CD4-positive, CD25-positive, alpha-beta regulatory T cell (primary cell): ENCODE measurements at regions not wholly inside any gene's neighbourhood (a gene's known extent, or its start where the extent isn't known, plus 50 kb on each side); places are given as distances from the start of the nearest gene placed in this dataset.
A peak's percentile ranks its signal among the peaks of the same experiment; 100 is the strongest.
"Not testable (repeated sequence)": the region's sequence is repeated elsewhere in the genome, so short reads cannot be mapped to it uniquely, and the experiment has no call there.

Source experiments
- ATAC-seq, 2 donors: fragments of 150-1000 bp; cut with Tn5 transposase; one replicate each; pipeline ENCODE4 v1.10.0; 2021; ENCODE audit warnings: low read depth in 2 of 2, moderate number of reproducible peaks in 2 of 2, moderate library complexity in 1 of 2
- DNase-seq, 3 donors: peaks; one replicate each; pipeline versions ENCODE4 v3.0.0 to v3.0.0-alpha.2; 2012 to 2022; ENCODE audit warnings: mixed read lengths in 1 of 3
- H3K27ac ChIP-seq: one replicate; pipeline ENCODE4 v1.7.0; 2013; ENCODE audit warnings: mild to moderate bottlenecking, low read length; ENCODE audit not compliant: insufficient read depth, poor library complexity, severe bottlenecking
- H3K27me3 ChIP-seq: one replicate; pipeline ENCODE4 v1.7.0; 2013; ENCODE audit warnings: low read length; ENCODE audit not compliant: control insufficient read depth, insufficient read depth
- H3K36me3 ChIP-seq: one replicate; pipeline ENCODE4 v1.7.0; 2013; ENCODE audit warnings: mild to moderate bottlenecking, low read length, moderate library complexity; ENCODE audit not compliant: control insufficient read depth, insufficient read depth
- H3K4me1 ChIP-seq: 2 replicates; pipeline ENCODE4 v1.7.0; 2013; ENCODE audit warnings: mild to moderate bottlenecking, low read length; ENCODE audit not compliant: insufficient read depth, control insufficient read depth, poor library complexity, severe bottlenecking
- H3K4me3 ChIP-seq: one replicate; pipeline ENCODE4 v1.7.0; 2013; ENCODE audit warnings: low read depth, mild to moderate bottlenecking, low read length, moderate library complexity
- H3K9me3 ChIP-seq, 2 experiments: 1 replicate in 1 of 2; 2 replicates in 1 of 2; pipeline ENCODE4 v1.7.0; 2013; ENCODE audit warnings: low read length in 2 of 2, mild to moderate bottlenecking in 1 of 2, moderate library complexity in 1 of 2; ENCODE audit not compliant: control insufficient read depth in 2 of 2
- H3K27ac Mint-ChIP-seq, 3 donors: one replicate each; pipeline ENCODE4 v1.8.0; 2020 to 2022; ENCODE audit warnings: mild to moderate bottlenecking in 3 of 3, mixed read lengths in 3 of 3, moderate library complexity in 2 of 3
- H3K27me3 Mint-ChIP-seq: one replicate; pipeline ENCODE4 v1.8.0; 2022; ENCODE audit warnings: mild to moderate bottlenecking, mixed read lengths
- H3K36me3 Mint-ChIP-seq: one replicate; pipeline ENCODE4 v1.8.0; 2020; ENCODE audit warnings: mixed read lengths
- H3K4me1 Mint-ChIP-seq, 4 donors: one replicate each; pipeline ENCODE4 v1.8.0; 2020 to 2022; ENCODE audit warnings: mixed read lengths in 4 of 4, mild to moderate bottlenecking in 1 of 4
- H3K4me3 Mint-ChIP-seq, 4 donors: one replicate each; pipeline ENCODE4 v1.8.0; 2020 to 2022; ENCODE audit warnings: mild to moderate bottlenecking in 4 of 4, mixed read lengths in 4 of 4, moderate library complexity in 3 of 4
- H3K9me3 Mint-ChIP-seq, 7 donors: one replicate each; pipeline ENCODE4 v1.8.0; 2020 to 2022; ENCODE audit warnings: mixed read lengths in 7 of 7, mild to moderate bottlenecking in 3 of 7, moderate library complexity in 2 of 7

DNA sequence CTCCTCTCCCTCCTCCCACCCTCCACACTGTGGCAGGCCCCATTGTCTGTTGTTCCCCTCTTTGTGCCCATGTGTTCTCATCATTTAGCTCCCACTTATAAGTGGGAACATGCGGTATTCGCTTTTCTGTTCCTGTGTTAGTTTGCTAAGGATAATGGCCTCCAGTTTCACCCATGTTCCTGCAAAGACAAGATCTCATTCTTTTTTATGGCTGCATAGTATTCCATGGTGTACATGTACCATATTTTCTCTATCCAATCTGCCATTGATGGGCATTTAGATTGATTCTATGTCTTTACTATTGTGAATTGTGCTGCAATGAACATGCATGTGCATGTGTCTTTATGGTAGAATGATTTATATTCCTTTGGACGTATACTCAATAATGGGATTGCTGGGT, 130.2 kb upstream of the TLE3 start:
- peaks cover 18% of the 10 kb centered on the region in 2 experiments for H3K9me3 ChIP-seq
- not testable (repeated sequence) for H3K4me3 ChIP-seq, H3K4me3 Mint-ChIP-seq, ATAC-seq, H3K4me1 Mint-ChIP-seq, H3K36me3 ChIP-seq, H3K27me3 ChIP-seq, DNase-seq, H3K27ac ChIP-seq, H3K27me3 Mint-ChIP-seq, H3K27ac Mint-ChIP-seq, H3K36me3 Mint-ChIP-seq, H3K4me1 ChIP-seq
- peaks cover 6 to 27% (median 11%) of the 10 kb centered on the region in 7 donors for H3K9me3 Mint-ChIP-seq

- Mint-ChIP-seq H3K27me3 (peaks cover 5% of the 10 kb centered on the region), H3K36me3 (peaks cover 4% of the 10 kb centered on the region), H3K4me1 (peaks cover 0 to 9% (median 3%) of the 10 kb centered on the region in 4 donors), H3K4me3 (no peak overlapping the region), H3K9me3 (peaks cover 5 to 24% (median 11%) of the 10 kb centered on the region in 7 donors), H3K27ac (no peak overlapping the region)
- H3K27me3 ChIP-seq: no peaks in the 10 kb centered on the region
- DNase-seq (no peak), ATAC-seq (no peak)
- H3K4me3 ChIP-seq: no peak overlapping the region
- no peak overlapping the region for H3K27ac ChIP-seq
- no peaks in the 10 kb centered on the region for H3K4me1 ChIP-seq
- H3K36me3 ChIP-seq: no peaks in the 10 kb centered on the region
- peaks cover 18% of the 10 kb centered on the region in 2 experiments for H3K9me3 ChIP-seq
These were observed 129.4 kb upstream of the TLE3 start for GRCh38 chr15:70227147-70227546.

DNA sequence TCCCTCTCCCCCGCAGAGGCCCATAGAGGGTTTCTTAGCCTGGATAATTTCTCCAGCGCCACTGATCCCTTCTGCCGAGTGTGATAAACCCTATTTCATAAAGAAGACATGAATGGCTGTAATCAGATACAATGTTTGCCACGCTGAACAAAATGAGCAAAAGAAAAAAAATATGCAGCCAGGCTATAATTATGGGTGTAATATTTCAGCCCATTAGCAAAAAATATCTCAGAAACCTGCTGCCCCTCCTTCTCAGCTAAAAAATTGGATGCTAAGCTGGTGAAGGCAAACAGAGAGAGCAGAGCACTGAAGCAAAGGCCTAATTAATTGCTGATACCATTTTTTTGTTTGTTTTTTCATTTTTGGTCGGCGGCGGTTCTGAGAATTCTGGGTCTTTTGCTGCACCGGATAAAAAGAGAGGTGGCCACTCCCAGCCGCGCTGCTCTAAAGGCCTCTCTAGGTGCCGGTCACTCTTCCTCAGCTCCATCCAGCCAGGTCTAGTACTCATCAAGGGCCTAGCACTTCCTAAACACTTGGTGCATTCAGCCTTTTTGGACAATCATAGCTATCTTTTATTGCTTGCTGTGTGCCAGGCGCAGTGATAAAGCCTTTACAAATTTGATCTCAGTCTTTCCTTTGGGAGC, 128.7 kb upstream of the TLE3 start:
- peaks cover 4% of the 10 kb centered on the region for H3K36me3 Mint-ChIP-seq
- H3K4me3 Mint-ChIP-seq: no peak overlapping the region
- H3K4me1 Mint-ChIP-seq: peaks cover 0 to 9% (median 3%) of the 10 kb centered on the region in 4 donors
- no peak overlapping the region for H3K27ac Mint-ChIP-seq
- H3K4me3 ChIP-seq: no peak overlapping the region
- no peaks in the 10 kb centered on the region for H3K36me3 ChIP-seq
- H3K9me3 Mint-ChIP-seq: peaks cover 1 to 17% (median 6%) of the 10 kb centered on the region in 7 donors
- peaks cover 12 to 13% of the 10 kb centered on the region in 2 experiments for H3K9me3 ChIP-seq
- H3K27me3 ChIP-seq: no peaks in the 10 kb centered on the region
- no peaks in the 10 kb centered on the region for H3K4me1 ChIP-seq
- DNase-seq (no peak), ATAC-seq (no peak)
- H3K27me3 Mint-ChIP-seq: no peaks in the 10 kb centered on the region
- H3K27ac ChIP-seq: no peak overlapping the region

- Histone ChIP-seq H3K9me3 (peaks cover 3 to 5% of the 10 kb centered on the region in 2 experiments), H3K36me3 (no peaks in the 10 kb centered on the region), H3K4me3 (no peak overlapping the region), H3K27ac (no peak overlapping the region), H3K4me1 (no peaks in the 10 kb centered on the region), H3K27me3 (no peaks in the 10 kb centered on the region)
- Mint-ChIP-seq H3K9me3 (peaks cover 0 to 12% (median 5%) of the 10 kb centered on the region in 7 donors), H3K27me3 (no peaks in the 10 kb centered on the region), H3K4me3 (no peak overlapping the region), H3K4me1 (peaks cover 0 to 9% (median 3%) of the 10 kb centered on the region in 4 donors), H3K36me3 (peaks cover 4% of the 10 kb centered on the region), H3K27ac (no peak overlapping the region)
- DNase-seq (no peak), ATAC-seq (no peak)
These were observed 127.7 kb upstream of the TLE3 start for GRCh38 chr15:70225416-70225815.

DNA sequence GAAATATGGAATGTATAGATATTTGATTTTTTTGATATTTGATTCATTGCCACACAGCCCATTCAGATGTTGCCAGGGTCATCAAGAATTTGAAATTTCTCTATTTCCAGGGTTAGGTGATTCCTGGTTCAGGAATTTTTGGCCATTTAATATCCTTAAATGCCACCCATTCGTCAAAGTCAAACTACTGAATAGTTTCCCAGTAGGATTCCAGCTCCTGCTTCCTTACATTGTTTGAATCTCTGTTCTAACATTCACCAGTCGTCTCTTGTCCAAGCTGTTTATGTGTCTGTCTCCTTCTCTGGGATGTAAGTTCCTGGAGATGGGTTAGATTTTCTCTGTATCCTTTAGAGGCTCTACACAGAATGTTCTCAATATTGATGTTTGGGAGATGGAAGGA, 124.9 kb upstream of the TLE3 start:
- no peak for DNase-seq
- H3K4me3 ChIP-seq: no peak overlapping the region
- no peak overlapping the region for H3K4me3 Mint-ChIP-seq

GRCh38 chr15:70220490-70221096, 122.9 kb upstream of the TLE3 start:
- H3K4me1 Mint-ChIP-seq: peaks cover 0 to 9% (median 3%) of the 10 kb centered on the region in 4 donors
- H3K9me3 Mint-ChIP-seq: no peaks in the 10 kb centered on the region
- DNase-seq: no peak
- H3K4me1 ChIP-seq: no peaks in the 10 kb centered on the region
- H3K36me3 Mint-ChIP-seq: no peaks in the 10 kb centered on the region
- H3K27me3 Mint-ChIP-seq: no peaks in the 10 kb centered on the region
- ATAC-seq: no peak
- H3K27ac Mint-ChIP-seq: peak overlapping the region in 1 of 3 donors; percentile 29
- H3K27ac ChIP-seq: no peak overlapping the region
- no peak overlapping the region for H3K4me3 Mint-ChIP-seq
- H3K4me3 ChIP-seq: no peak overlapping the region
- no peaks in the 10 kb centered on the region for H3K36me3 ChIP-seq
- no peaks in the 10 kb centered on the region for H3K9me3 ChIP-seq
- no peaks in the 10 kb centered on the region for H3K27me3 ChIP-seq

More for the DNA sequence above, 124.9 kb upstream of the TLE3 start:
- H3K36me3 Mint-ChIP-seq: no peaks in the 10 kb centered on the region
- Histone ChIP-seq H3K27ac (no peak overlapping the region), H3K27me3 (no peaks in the 10 kb centered on the region), H3K9me3 (no peaks in the 10 kb centered on the region), H3K36me3 (no peaks in the 10 kb centered on the region), H3K4me1 (no peaks in the 10 kb centered on the region)
- no peaks in the 10 kb centered on the region for H3K9me3 Mint-ChIP-seq
- H3K4me1 Mint-ChIP-seq: peaks cover 0 to 9% (median 3%) of the 10 kb centered on the region in 4 donors
- no peak overlapping the region for H3K27ac Mint-ChIP-seq
- ATAC-seq: no peak
- H3K27me3 Mint-ChIP-seq: no peaks in the 10 kb centered on the region

DNA sequence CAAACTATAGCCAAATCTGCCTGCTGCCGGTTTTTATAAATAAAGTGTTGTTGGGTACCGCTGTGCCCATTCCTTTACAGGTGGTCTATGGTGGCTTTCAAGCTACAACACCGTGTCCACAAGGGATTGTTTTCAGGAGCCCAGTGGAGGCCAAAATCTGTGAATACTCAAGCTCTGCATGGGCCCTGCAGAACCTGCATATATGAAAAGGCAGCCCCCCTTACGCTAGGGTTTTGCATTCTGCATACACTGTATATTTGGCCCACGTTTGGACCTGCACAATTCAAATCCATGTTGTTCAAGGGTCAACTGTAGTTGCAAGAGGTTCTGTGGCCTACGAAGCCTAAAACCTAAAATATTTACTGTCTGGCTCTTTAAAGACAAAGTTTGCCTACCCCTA, 122.2 kb upstream of the TLE3 start:
- H3K4me1 ChIP-seq: no peaks in the 10 kb centered on the region
- Mint-ChIP-seq H3K4me1 (peaks cover 0 to 9% (median 3%) of the 10 kb centered on the region in 4 donors), H3K27ac (no peak overlapping the region), H3K36me3 (no peaks in the 10 kb centered on the region), H3K9me3 (no peaks in the 10 kb centered on the region), H3K27me3 (no peaks in the 10 kb centered on the region), H3K4me3 (no peak overlapping the region)
- H3K36me3 ChIP-seq: no peaks in the 10 kb centered on the region
- no peaks in the 10 kb centered on the region for H3K9me3 ChIP-seq
- no peaks in the 10 kb centered on the region for H3K27me3 ChIP-seq
- no peak for DNase-seq
- no peak for ATAC-seq
- H3K4me3 ChIP-seq: no peak overlapping the region
- H3K27ac ChIP-seq: no peak overlapping the region
